ENCODE measurements at regions not wholly inside any gene's neighbourhood (a gene's known extent, or its start where the extent isn't known, plus 50 kb on each side); places are given as distances from the start of the nearest gene placed in this dataset.

DNA sequence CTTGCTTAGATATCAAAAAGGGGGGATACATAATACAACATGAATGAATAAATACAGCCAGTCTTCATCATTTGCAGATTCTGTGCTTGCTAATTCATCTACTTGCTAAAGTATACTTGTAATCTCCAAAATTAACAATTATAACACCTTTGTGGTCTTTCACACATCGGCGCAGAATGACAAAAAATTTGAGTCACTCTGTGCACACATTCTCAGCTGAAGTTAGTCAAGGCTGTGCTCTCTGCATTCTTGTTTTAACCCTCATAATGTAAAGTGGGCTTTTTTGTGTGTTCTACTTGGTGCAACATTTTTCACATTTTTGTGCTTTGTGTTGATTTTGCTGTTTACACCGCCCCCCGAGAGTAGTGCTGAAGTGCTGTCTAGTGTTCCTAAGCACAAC lies 65.8 kb upstream of the GPRIN3 start:
- no peak for TF ChIP-seq CTCF (IDR thresholded peaks at IDR 0.05; ENCODE audit: borderline replicate concordance)
- intact Hi-C loops (cut with micrococcal nuclease), result no loop called here
- no peaks in the 10 kb centered on the region for H3K27me3 ChIP-seq (ENCODE audit: low read depth)

DNA sequence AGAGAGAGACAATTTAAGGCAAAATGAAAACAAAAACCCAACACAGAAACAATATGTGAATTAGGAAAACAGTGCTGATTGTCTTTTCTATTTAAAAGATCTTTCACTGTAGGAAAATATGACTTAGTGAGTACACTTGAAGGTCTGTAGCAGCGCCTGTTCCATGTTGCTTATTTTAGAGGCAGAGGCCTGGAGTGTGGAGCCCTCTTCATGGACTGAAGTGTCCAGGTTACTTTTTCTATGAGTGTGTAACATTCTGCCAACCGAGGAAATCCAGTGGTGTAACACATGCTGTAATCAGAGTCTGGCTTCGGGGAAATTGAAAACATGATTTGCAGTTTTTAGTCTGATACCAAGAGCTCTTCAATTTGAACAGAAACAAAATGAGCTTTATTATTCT lies 64.0 kb upstream of the GPRIN3 start:
- intact Hi-C loops (cut with micrococcal nuclease), result no loop called here
- Histone ChIP-seq H3K9me3 (replicated peaks) (peaks cover 2% of the 10 kb centered on the region), H3K4me3 (no peak overlapping the region), H3K36me3 (no peaks in the 10 kb centered on the region), H3K4me1 (no peaks in the 10 kb centered on the region), H3K27ac (replicated peaks) (no peak overlapping the region), H3K27me3 (ENCODE audit: low read depth) (no peaks in the 10 kb centered on the region)
- no peak for DNase-seq
- no peak for TF ChIP-seq CTCF (IDR thresholded peaks at IDR 0.05; ENCODE audit: borderline replicate concordance)

More for the DNA sequence above, 65.8 kb upstream of the GPRIN3 start:
- no peak for DNase-seq
- H3K4me1 ChIP-seq, result no peaks in the 10 kb centered on the region
- H3K36me3 ChIP-seq, result no peaks in the 10 kb centered on the region
- no peak overlapping the region for H3K4me3 ChIP-seq
- H3K9me3 ChIP-seq (replicated peaks), result peaks cover 8% of the 10 kb centered on the region
- no peak overlapping the region for H3K27ac ChIP-seq (replicated peaks)

DNA sequence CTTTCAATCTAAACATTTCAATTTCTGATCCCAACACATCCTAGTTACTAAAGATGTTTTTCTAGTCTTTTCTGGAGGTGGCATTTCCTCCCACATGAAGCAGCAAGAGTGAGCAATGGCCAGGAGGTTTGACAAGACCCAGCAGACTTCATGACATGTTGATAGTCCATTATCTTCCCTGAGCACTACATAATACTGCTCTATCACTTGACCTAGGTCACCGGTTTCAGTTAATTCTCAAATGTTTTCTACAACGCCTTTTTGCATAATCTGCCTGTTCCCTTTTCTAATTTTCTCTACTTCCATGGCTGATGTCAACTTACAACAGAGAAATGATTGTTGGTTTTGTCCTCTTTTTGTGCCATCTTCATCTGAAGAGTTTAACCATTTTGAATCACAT lies 62.0 kb upstream of the GPRIN3 start:
- Histone ChIP-seq H3K4me3 (no peak overlapping the region), H3K4me1 (no peaks in the 10 kb centered on the region), H3K36me3 (no peaks in the 10 kb centered on the region), H3K9me3 (replicated peaks) (peaks cover 9% of the 10 kb centered on the region), H3K27ac (replicated peaks) (no peak overlapping the region), H3K27me3 (ENCODE audit: low read depth) (no peaks in the 10 kb centered on the region)
- no peak for TF ChIP-seq CTCF (IDR thresholded peaks at IDR 0.05; ENCODE audit: borderline replicate concordance)
- intact Hi-C loops (cut with micrococcal nuclease), result no loop called here
- DNase-seq, result no peak

- no peak for DNase-seq
- Histone ChIP-seq H3K36me3 (no peaks in the 10 kb centered on the region), H3K9me3 (replicated peaks) (peaks cover 9% of the 10 kb centered on the region), H3K4me1 (no peaks in the 10 kb centered on the region), H3K27ac (replicated peaks) (no peak overlapping the region), H3K27me3 (ENCODE audit: low read depth) (peaks cover 2% of the 10 kb centered on the region), H3K4me3 (no peak overlapping the region)
- TF ChIP-seq CTCF (IDR thresholded peaks at IDR 0.05; ENCODE audit: borderline replicate concordance), result no peak
- intact Hi-C loops (cut with micrococcal nuclease), result no loop called here
Observed at GRCh38 chr4:89368861-89369260, 61.3 kb upstream of the GPRIN3 start.

- no peaks in the 10 kb centered on the region for H3K36me3 ChIP-seq
- no peak for TF ChIP-seq CTCF (IDR thresholded peaks at IDR 0.05; ENCODE audit: borderline replicate concordance)
- DNase-seq, result no peak
- no peaks in the 10 kb centered on the region for H3K4me1 ChIP-seq
- H3K27me3 ChIP-seq (ENCODE audit: low read depth), result peaks cover 4% of the 10 kb centered on the region
- intact Hi-C loops (cut with micrococcal nuclease), result no loop called here
- peaks cover 9% of the 10 kb centered on the region for H3K9me3 ChIP-seq (replicated peaks)
- H3K27ac ChIP-seq (replicated peaks), result no peak overlapping the region
- H3K4me3 ChIP-seq, result no peak overlapping the region
Observed at GRCh38 chr4:89365776-89366175, 58.2 kb upstream of the GPRIN3 start.

GRCh38 chr4:89365375-89365774 lies 57.8 kb upstream of the GPRIN3 start:
- no peak for DNase-seq
- H3K4me3 ChIP-seq, result no peak overlapping the region
- TF ChIP-seq CTCF (IDR thresholded peaks at IDR 0.05; ENCODE audit: borderline replicate concordance), result no peak
- no peak overlapping the region for H3K27ac ChIP-seq (replicated peaks)
- intact Hi-C loops (cut with micrococcal nuclease), result no loop called here
- peaks cover 4% of the 10 kb centered on the region for H3K27me3 ChIP-seq (ENCODE audit: low read depth)
- no peaks in the 10 kb centered on the region for H3K4me1 ChIP-seq
- H3K36me3 ChIP-seq, result no peaks in the 10 kb centered on the region
- H3K9me3 ChIP-seq (replicated peaks), result peaks cover 9% of the 10 kb centered on the region

Measured in left ventricle myocardium inferior (tissue), 1 donor.